ENCODE measurements at regions not wholly inside any gene's neighbourhood (a gene's known extent, or its start where the extent isn't known, plus 50 kb on each side); places are given as distances from the start of the nearest gene placed in this dataset.

- no peak for TF ChIP-seq CTCF (conservative IDR thresholded peaks at IDR 0.05; ENCODE audit: low read length)
- TF ChIP-seq EZH2phosphoT487 (IDR thresholded peaks at IDR 0.05; ENCODE audit: borderline replicate concordance, low read depth, low read length) = no peak
These were observed 369.9 kb downstream of the DNAH5 start for GRCh38 chr5:13574574-13574973.
